Activated CD8-positive, alpha-beta T cell treated with anti-CD3 and anti-CD28 coated beads for 36 hours (primary cell): ENCODE measurements at regions not wholly inside any gene's neighbourhood (a gene's known extent, or its start where the extent isn't known, plus 50 kb on each side); places are given as distances from the start of the nearest gene placed in this dataset.
"Not testable (repeated sequence)": the region's sequence is repeated elsewhere in the genome, so short reads cannot be mapped to it uniquely, and the experiment has no call there.

Source experiments
- ATAC-seq: fragments of 200-7000 bp; cut with Tn5 transposase; one replicate; pipeline ENCODE4 v1.10.0; 2021; ENCODE audit warnings: mild to moderate bottlenecking, moderate library complexity
- CTCF ChIA-PET: fragments of 350-600 bp; sonication (Branson Sonifier 250); formaldehyde crosslinking; loops from one replicate; lab custom pipeline; 2021; ENCODE audit warnings: antibody characterized with exemption; lab: Charles Lee
- POLR2A ChIA-PET: fragments of 350-600 bp; sonication (Branson Sonifier 250); formaldehyde crosslinking; loops from one replicate; lab custom pipeline; 2021; ENCODE audit warnings: antibody characterized with exemption; lab: Charles Lee
- DNase-seq: peaks from one replicate; pipeline ENCODE4 v3.0.0-alpha.2; 2020
- H3K27ac Mint-ChIP-seq: one replicate; pipeline ENCODE4 v1.8.0; 2021; ENCODE audit warnings: mild to moderate bottlenecking, mixed read lengths
- H3K27me3 Mint-ChIP-seq: one replicate; pipeline ENCODE4 v1.8.0; 2021; ENCODE audit warnings: mixed read lengths
- H3K36me3 Mint-ChIP-seq: one replicate; pipeline ENCODE4 v1.8.0; 2021; ENCODE audit warnings: low read depth, mixed read lengths
- H3K4me1 Mint-ChIP-seq: one replicate; pipeline ENCODE4 v1.8.0; 2021; ENCODE audit warnings: low read depth, mixed read lengths
- H3K4me3 Mint-ChIP-seq: one replicate; pipeline ENCODE4 v1.8.0; 2021; ENCODE audit warnings: mild to moderate bottlenecking, moderate library complexity, mixed read lengths
- H3K9me3 Mint-ChIP-seq: one replicate; pipeline ENCODE4 v1.8.0; 2021; ENCODE audit warnings: mixed read lengths
- CTCF ChIP-seq: fragments of 200-600 bp; IDR thresholded peaks from one replicate; pipeline ENCODE4 v1.8.0; 2022; ENCODE audit warnings: antibody characterized with exemption, mild to moderate bottlenecking
- intact Hi-C: fragments of 100-400 bp; cut with micrococcal nuclease; formaldehyde crosslinking; loops from one replicate; pipeline ENCODE4 v1.10.0; 2022

- H3K4me3 Mint-ChIP-seq, result no peak overlapping the region
- H3K36me3 Mint-ChIP-seq, result no peaks in the 10 kb centered on the region
- no peaks in the 10 kb centered on the region for H3K4me1 Mint-ChIP-seq
- H3K9me3 Mint-ChIP-seq, result no peaks in the 10 kb centered on the region
- POLR2A ChIA-PET, result no interaction called here
- no peak overlapping the region for H3K27ac Mint-ChIP-seq
- no peak for TF ChIP-seq CTCF
- intact Hi-C loops, result no loop called here
- no peak for DNase-seq
- CTCF ChIA-PET, result no interaction called here
- no peak for ATAC-seq
- peaks cover 3% of the 10 kb centered on the region for H3K27me3 Mint-ChIP-seq
Measured at GRCh38 chr2:224173933-224174332, 134.8 kb upstream of the SERPINE2 start.

GRCh38 chr2:224173210-224173609, 134.1 kb upstream of the SERPINE2 start:
- Mint-ChIP-seq H3K9me3 (no peaks in the 10 kb centered on the region), H3K4me3 (no peak overlapping the region), H3K36me3 (no peaks in the 10 kb centered on the region), H3K27ac (no peak overlapping the region), H3K27me3 (peaks cover 3% of the 10 kb centered on the region), H3K4me1 (no peaks in the 10 kb centered on the region)
- intact Hi-C loops, result no loop called here
- no peak for DNase-seq
- ChIA-PET POLR2A (no interaction called here), CTCF (no interaction called here)
- ATAC-seq, result no peak
- TF ChIP-seq CTCF, result no peak

- ChIA-PET CTCF (no interaction called here), POLR2A (no interaction called here)
- TF ChIP-seq CTCF, result no peak
- H3K9me3 Mint-ChIP-seq, result no peaks in the 10 kb centered on the region
- peaks cover 5% of the 10 kb centered on the region for H3K27me3 Mint-ChIP-seq
- no peaks in the 10 kb centered on the region for H3K4me1 Mint-ChIP-seq
- H3K36me3 Mint-ChIP-seq, result no peaks in the 10 kb centered on the region
- H3K27ac Mint-ChIP-seq, result no peak overlapping the region
- no peak overlapping the region for H3K4me3 Mint-ChIP-seq
- ATAC-seq, result no peak
- intact Hi-C loops, result no loop called here
- no peak for DNase-seq
Measured at GRCh38 chr2:224171226-224171625, 132.1 kb upstream of the SERPINE2 start.

- no peaks in the 10 kb centered on the region for H3K4me1 Mint-ChIP-seq
- no peaks in the 10 kb centered on the region for H3K9me3 Mint-ChIP-seq
- H3K4me3 Mint-ChIP-seq, result no peak overlapping the region
- no peaks in the 10 kb centered on the region for H3K36me3 Mint-ChIP-seq
- no peak overlapping the region for H3K27ac Mint-ChIP-seq
- intact Hi-C loops, result no loop called here
- CTCF ChIA-PET, result interaction anchor here (1.0 kb wide), 1 partner anchor 199 kb away, joined by 3 read pairs; no protein-coding TSS in a partner anchor
- H3K27me3 Mint-ChIP-seq, result peaks cover 5% of the 10 kb centered on the region
- DNase-seq (no peak), ATAC-seq (no peak)
- no peak for TF ChIP-seq CTCF
- POLR2A ChIA-PET, result no interaction called here
Measured at GRCh38 chr2:224169847-224170246, 130.8 kb upstream of the SERPINE2 start.

GRCh38 chr2:224167781-224168180, 128.7 kb upstream of the SERPINE2 start:
- DNase-seq, ATAC-seq, H3K4me3 Mint-ChIP-seq, H3K9me3 Mint-ChIP-seq, intact Hi-C loops, POLR2A ChIA-PET, H3K27ac Mint-ChIP-seq, H3K36me3 Mint-ChIP-seq, CTCF ChIA-PET, H3K4me1 Mint-ChIP-seq, H3K27me3 Mint-ChIP-seq: not testable (repeated sequence)

GRCh38 chr2:224166654-224167053, 127.6 kb upstream of the SERPINE2 start:
- no peak for TF ChIP-seq CTCF
- Mint-ChIP-seq H3K27me3 (peaks cover 9% of the 10 kb centered on the region), H3K4me3 (no peak overlapping the region), H3K9me3 (no peaks in the 10 kb centered on the region), H3K36me3 (no peaks in the 10 kb centered on the region), H3K27ac (no peak overlapping the region), H3K4me1 (no peaks in the 10 kb centered on the region)
- no peak for DNase-seq
- no peak for ATAC-seq
- ChIA-PET POLR2A (no interaction called here), CTCF (no interaction called here)
- intact Hi-C loops, result no loop called here
